GM19351 (cell line): ENCODE measurements at regions not wholly inside any gene's neighbourhood (a gene's known extent, or its start where the extent isn't known, plus 50 kb on each side); places are given as distances from the start of the nearest gene placed in this dataset.
"Not testable (repeated sequence)": the region's sequence is repeated elsewhere in the genome, so short reads cannot be mapped to it uniquely, and the experiment has no call there.

Source experiments
- ATAC-seq: cut with Tn5 transposase; IDR thresholded peaks from one replicate; pipeline ENCODE4 v1.9.1; 2021; ENCODE audit warnings: mild to moderate bottlenecking, moderate library complexity; ENCODE audit not compliant: unreplicated experiment

- not testable (repeated sequence) for ATAC-seq
Observed at GRCh38 chr9:103237571-103238109, 242.5 kb downstream of the CYLC2 start.

GRCh38 chr9:103242025-103242424 lies 246.9 kb downstream of the CYLC2 start:
- ATAC-seq = no peak

- no peak for ATAC-seq
Observed at GRCh38 chr9:103242486-103242885, 247.4 kb downstream of the CYLC2 start.

DNA sequence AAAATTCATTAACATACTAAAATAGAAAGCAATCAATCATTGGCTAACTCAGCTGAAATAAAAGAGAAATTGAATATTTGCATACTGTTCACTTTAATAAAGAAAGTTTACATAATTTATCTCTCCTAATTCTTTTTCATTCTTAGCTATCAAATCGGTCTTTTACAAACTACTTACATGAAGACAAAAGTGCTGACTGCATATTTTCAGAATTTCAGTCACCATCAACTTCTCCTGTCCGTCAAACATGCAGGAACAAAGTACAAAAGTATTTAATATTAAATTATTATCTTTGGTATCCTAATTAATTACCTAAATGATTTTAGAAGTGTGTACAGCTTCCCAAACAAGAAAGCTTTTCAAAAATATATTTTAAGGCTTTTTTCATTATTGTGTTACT lies 248.4 kb downstream of the CYLC2 start:
- no peak for ATAC-seq

- ATAC-seq = no peak
Observed at GRCh38 chr9:103245369-103245768, 250.2 kb downstream of the CYLC2 start.

- ATAC-seq = no peak
Observed at GRCh38 chr9:103261951-103262350, 266.8 kb downstream of the CYLC2 start.

GRCh38 chr9:103266064-103266463 lies 270.9 kb downstream of the CYLC2 start:
- no peak for ATAC-seq

- no peak for ATAC-seq
Observed at GRCh38 chr9:103277240-103277639, 282.1 kb downstream of the CYLC2 start.

DNA sequence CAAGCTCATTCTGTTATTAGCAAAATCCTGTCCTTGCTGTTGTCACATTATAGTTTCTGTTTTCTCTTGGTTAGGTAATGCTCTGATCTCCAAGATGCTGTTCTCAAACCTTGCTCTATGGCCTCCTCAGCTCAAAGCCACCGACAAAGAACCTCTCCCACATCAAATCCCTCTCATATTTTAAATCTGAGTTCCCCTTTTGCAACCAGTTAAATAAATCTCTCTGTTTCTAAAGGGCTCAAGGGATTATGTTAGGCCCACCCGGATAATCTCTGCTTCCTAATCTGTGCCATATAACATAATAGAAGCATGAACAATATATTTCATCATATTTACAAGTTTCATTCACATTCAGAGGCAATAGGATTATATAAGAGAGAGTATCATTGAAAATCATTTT lies 286.0 kb downstream of the CYLC2 start:
- ATAC-seq = no peak

GRCh38 chr9:103287361-103287760 lies 292.2 kb downstream of the CYLC2 start:
- no peak for ATAC-seq

DNA sequence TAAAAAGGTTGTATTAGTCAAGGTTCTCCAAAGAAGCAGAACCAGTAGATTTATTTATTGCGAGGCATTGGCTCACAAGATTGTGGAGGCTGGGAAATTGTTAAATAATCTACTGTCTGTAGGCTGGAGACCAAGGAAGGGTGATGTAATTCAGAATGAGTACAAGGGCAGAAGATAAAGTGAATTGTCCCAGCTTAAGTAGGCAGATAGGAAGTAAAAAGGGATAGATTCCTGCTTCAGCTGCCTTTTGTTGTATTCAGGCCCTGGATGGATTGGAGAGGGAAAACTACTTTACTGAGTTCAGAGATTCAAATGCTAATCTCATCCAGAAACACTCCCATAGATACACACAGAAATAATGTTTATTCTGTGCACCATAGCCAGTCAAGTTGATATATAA lies 301.1 kb downstream of the CYLC2 start:
- no peak for ATAC-seq

DNA sequence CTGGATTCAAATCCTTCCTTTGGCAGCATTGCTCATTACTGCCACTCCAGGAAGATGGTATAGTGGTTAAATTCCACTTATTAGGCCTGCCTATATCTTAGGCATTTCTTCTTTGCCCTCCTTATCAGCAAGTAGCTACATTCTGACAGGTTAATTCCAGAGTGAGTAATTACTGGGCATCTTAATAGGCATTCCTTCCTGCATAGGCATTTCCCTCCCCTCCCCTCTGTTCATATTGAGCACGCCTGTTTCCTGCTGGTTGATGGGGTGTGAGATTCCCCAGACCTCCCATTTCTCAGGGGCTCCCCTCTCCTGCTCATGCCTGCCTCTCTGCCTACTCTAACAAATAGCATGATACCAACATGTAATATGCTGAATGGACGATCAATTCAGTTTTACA lies 305.9 kb downstream of the CYLC2 start:
- no peak for ATAC-seq

- ATAC-seq = no peak
Observed at GRCh38 chr9:103304797-103305196, 309.7 kb downstream of the CYLC2 start.

GRCh38 chr9:103319979-103320378 lies 324.8 kb downstream of the CYLC2 start:
- ATAC-seq = no peak

GRCh38 chr9:103323699-103324098 lies 328.6 kb downstream of the CYLC2 start:
- no peak for ATAC-seq

DNA sequence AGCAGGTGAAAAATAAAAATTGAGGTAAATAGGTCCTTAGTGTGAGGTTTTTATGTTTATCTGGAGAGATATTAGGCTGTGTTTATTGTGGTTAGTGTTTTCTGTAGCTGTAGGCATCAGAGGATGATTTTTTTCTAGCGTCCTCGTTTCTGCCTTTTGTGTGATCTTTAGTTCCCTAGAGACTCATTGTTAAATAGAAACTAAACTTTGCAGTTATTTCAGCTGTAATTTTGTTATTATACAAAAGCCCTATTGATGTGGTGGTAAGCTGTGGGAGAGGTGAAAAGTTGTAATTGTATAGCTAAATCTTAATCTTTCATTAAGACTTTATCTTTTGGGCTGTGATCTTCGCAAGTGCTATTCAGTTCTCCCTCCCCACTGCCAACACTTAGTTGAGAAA lies 340.3 kb downstream of the CYLC2 start:
- no peak for ATAC-seq

- no peak for ATAC-seq
Observed at GRCh38 chr9:103355000-103355399, 359.9 kb downstream of the CYLC2 start.

- not testable (repeated sequence) for ATAC-seq
Observed at GRCh38 chr9:103357980-103358379, 362.8 kb downstream of the CYLC2 start.

- no peak for ATAC-seq
Observed at GRCh38 chr9:103361906-103362305, 366.8 kb downstream of the CYLC2 start.

GRCh38 chr9:103362986-103363385 lies 367.9 kb downstream of the CYLC2 start:
- no peak for ATAC-seq

DNA sequence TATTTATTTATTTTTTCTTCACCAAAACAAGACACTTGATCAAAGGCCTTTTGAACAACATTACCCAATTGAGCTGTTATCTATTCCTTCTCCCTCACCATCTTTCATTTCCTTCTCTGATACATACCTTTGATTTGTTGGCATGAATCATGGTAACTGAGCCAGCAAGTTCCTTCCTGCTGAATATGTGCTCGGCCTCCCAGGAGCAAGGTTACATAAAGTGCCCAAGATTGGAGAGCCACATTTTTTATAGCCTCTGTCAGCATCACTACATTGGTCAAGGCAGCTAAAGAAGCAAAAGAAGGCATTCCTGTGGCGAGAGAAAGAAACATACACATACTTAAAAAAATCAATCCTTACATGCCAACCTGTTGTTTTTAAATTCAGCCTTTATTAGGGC lies 369.6 kb downstream of the CYLC2 start:
- ATAC-seq = no peak

- no peak for ATAC-seq
Observed at GRCh38 chr9:103371152-103371551, 376.0 kb downstream of the CYLC2 start.

DNA sequence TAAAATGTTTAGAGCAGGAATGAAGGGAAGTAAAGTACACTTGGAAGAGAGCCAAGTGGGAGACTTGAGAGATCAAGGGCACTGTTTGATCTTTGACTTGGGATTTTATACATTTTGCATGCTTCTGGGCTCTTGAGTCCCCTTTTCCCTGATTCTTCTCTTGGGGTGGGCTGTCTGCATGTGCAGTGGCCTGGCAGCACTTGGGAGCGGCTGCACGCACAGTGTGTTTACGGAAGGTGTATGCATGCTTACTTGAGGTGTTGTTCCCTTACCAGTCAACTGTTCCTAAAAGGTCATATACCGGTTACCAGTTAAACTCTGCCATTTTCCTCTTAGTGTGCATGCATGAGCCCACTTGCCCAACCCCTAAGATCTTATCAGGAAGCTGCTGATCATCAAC lies 377.7 kb downstream of the CYLC2 start:
- no peak for ATAC-seq

DNA sequence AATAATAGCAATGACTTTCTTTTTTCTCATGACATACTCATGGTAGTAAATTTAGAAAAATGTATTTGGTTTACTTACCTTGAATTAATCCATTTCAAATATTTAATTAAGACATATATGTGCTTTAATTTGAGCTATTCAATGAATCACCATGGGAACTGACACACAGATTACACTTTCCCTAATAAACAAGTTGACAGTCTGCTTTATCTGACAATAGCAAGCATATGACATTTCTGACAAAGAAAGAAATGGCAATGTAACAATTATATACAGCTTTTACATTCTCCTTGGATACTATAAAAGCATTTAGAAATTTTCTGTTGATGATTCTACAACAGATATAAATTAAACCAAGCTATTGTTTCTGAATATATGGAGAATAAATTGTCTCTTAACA lies 382.5 kb downstream of the CYLC2 start:
- ATAC-seq = no peak
